A673 (cell line): ENCODE measurements at regions not wholly inside any gene's neighbourhood (a gene's known extent, or its start where the extent isn't known, plus 50 kb on each side); places are given as distances from the start of the nearest gene placed in this dataset.
A peak's percentile ranks its signal among the peaks of the same experiment; 100 is the strongest.

Experiments
- BruUV-seq: library from RNA; stranded (reverse); fragments of 400-500 nt; replicated peaks from 2 replicates; lab custom pipeline; 2021; lab: Mats Ljungman, UMichigan
- CTCF ChIA-PET: fragments of 300-600 bp; sonication (Branson Sonifier 250); formaldehyde crosslinking; loops from one replicate; lab custom pipeline; 2022; ENCODE audit warnings: antibody characterized with exemption; lab: Charles Lee
- POLR2A ChIA-PET: fragments of 300-600 bp; sonication (Branson Sonifier 250); formaldehyde crosslinking; loops from one replicate; lab custom pipeline; 2022; ENCODE audit warnings: antibody characterized with exemption; ENCODE audit not compliant: low non-redundant PET; lab: Charles Lee
- DNase-seq: peaks from one replicate; pipeline ENCODE4 v3.0.0-alpha.2; 2015; ENCODE audit warnings: low spot score
- H3K27ac ChIP-seq: fragments of 200-600 bp; sonication (generic); 2 replicates; pipeline ENCODE4 v1.5.1; 2016; ENCODE audit warnings: mixed run types, low read depth, mild to moderate bottlenecking, mixed read lengths, antibody characterized with exemption, low read length; ENCODE audit not compliant: poor library complexity, severe bottlenecking
- H3K27me3 ChIP-seq: fragments of 200-600 bp; sonication (generic); replicated peaks from 2 replicates; pipeline ENCODE4 v1.6.1; 2017; ENCODE audit warnings: mixed run types, low read depth, mild to moderate bottlenecking, mixed read lengths, antibody characterized with exemption, low read length; ENCODE audit not compliant: insufficient read depth, poor library complexity
- H3K36me3 ChIP-seq: fragments of 200-600 bp; sonication (generic); 2 replicates; pipeline ENCODE4 v1.6.1; 2016; ENCODE audit warnings: mixed run types, mild to moderate bottlenecking, mixed read lengths, antibody characterized with exemption, low read length; ENCODE audit not compliant: insufficient read depth, poor library complexity, severe bottlenecking
- H3K4me1 ChIP-seq: fragments of 200-600 bp; sonication (generic); 2 replicates; pipeline ENCODE4 v1.6.1; 2017; ENCODE audit warnings: mixed run types, mild to moderate bottlenecking, mixed read lengths, antibody characterized with exemption, low read length; ENCODE audit not compliant: insufficient read depth, poor library complexity, severe bottlenecking
- H3K4me3 ChIP-seq: fragments of 200-600 bp; sonication (generic); 2 replicates; pipeline ENCODE4 v1.5.1; 2016; ENCODE audit warnings: low read depth, mixed run types, mild to moderate bottlenecking, mixed read lengths, low read length; ENCODE audit not compliant: poor library complexity, severe bottlenecking
- H3K9me3 ChIP-seq: fragments of 200-600 bp; sonication (generic); 2 replicates; pipeline ENCODE4 v1.6.1; 2016; ENCODE audit warnings: mixed run types, low read depth, mild to moderate bottlenecking, mixed read lengths, antibody characterized with exemption, low read length; ENCODE audit not compliant: poor library complexity, severe bottlenecking
- EZH2 ChIP-seq: fragments of 200-600 bp; sonication (generic); IDR thresholded peaks from 2 replicates; pipeline ENCODE4 v1.6.1; 2017; ENCODE audit warnings: borderline replicate concordance, low read depth, mild to moderate bottlenecking, mixed read lengths, antibody characterized with exemption, low read length; ENCODE audit not compliant: poor library complexity, severe bottlenecking
- intact Hi-C: fragments of 100-400 bp; cut with micrococcal nuclease; formaldehyde crosslinking; loops from one replicate; pipeline ENCODE4 v1.10.0; 2022; ENCODE audit not compliant: unreplicated experiment
- TF ChIP-seq, protein P1 (sequence below): fragments of 300-800, 200-600 bp; sonication (generic); conservative IDR thresholded peaks from 2 replicates; pipeline ENCODE4 v1.5.1; 2017; ENCODE audit warnings: low read depth, mild to moderate bottlenecking, antibody characterized with exemption, low read length, moderate library complexity, mixed read lengths

DNA sequence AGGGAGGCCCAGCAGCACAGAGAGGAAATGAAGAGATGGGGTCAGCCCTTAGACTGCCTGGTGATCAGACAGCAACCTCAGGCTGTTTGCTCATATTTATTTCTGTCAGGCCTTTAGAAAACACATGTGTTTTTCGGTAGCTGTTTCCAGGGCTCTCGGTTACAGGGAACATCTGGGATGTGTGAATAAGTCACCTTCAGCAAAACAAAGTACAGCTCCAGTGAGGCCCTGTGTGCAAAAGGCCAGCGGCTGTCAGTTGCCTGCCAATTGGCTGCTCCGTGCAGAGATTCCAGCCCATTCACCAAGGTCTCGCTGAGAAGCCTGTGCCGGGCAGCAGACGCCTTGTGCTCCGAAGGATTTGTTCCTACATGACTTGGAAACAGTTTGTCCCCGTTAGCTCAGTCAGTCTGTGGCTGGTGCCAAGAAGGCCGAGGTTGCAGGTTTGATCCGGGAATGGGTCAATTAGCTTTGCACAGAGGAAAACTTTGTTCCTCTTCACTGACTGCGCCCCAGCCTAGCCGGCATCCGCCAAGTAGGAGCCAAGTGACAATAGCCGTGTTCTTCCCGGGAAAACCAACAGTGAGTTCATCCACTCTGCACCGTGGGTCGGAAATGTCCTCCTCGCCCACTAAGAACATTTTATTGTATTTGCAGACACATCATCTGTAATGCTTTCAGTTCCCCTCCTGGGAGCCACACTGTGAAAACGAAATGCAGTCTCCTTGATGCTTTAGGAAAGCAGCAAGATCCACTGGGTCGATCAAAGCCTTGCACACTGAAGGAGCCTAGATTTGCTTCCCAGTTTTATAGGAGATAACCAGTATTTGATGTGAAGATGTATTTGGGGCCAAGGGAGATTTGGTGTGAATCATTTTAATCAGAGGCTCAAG lies 315.4 kb upstream of the CDYL start:
- no peak for TF ChIP-seq EZH2
- TF ChIP-seq, protein P1, sequence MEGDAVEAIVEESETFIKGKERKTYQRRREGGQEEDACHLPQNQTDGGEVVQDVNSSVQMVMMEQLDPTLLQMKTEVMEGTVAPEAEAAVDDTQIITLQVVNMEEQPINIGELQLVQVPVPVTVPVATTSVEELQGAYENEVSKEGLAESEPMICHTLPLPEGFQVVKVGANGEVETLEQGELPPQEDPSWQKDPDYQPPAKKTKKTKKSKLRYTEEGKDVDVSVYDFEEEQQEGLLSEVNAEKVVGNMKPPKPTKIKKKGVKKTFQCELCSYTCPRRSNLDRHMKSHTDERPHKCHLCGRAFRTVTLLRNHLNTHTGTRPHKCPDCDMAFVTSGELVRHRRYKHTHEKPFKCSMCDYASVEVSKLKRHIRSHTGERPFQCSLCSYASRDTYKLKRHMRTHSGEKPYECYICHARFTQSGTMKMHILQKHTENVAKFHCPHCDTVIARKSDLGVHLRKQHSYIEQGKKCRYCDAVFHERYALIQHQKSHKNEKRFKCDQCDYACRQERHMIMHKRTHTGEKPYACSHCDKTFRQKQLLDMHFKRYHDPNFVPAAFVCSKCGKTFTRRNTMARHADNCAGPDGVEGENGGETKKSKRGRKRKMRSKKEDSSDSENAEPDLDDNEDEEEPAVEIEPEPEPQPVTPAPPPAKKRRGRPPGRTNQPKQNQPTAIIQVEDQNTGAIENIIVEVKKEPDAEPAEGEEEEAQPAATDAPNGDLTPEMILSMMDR = no peak
- Histone ChIP-seq H3K27ac (no peak overlapping the region), H3K27me3 (no peaks in the 10 kb centered on the region), H3K9me3 (no peaks in the 10 kb centered on the region), H3K4me3 (no peak overlapping the region), H3K4me1 (no peaks in the 10 kb centered on the region), H3K36me3 (no peaks in the 10 kb centered on the region)
- BruUV-seq = no TSS peak
- DNase-seq = no peak
- ChIA-PET CTCF (no interaction called here), POLR2A (no interaction called here)
- intact Hi-C loops = no loop called here

DNA sequence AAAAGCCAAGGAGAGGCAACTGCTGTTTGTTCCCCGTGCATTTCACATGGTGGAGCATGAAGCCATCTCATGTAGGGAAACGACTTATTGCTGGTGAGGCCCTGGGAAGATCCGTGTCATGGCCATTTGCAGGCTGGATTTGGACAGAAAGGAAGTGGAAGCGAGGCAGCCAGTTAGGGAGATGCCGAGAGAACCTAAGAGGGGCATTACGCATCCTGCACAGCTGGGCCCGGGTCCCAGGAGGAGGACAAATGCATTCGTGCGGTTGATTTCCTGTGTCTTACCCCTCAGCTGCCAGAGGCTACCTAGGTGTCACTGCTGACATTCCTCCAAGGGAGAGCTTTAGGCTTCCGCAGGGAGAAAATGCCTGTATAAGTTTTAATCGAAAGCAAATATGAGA lies 316.2 kb upstream of the CDYL start:
- no peaks in the 10 kb centered on the region for H3K27me3 ChIP-seq
- POLR2A ChIA-PET = no interaction called here
- no peaks in the 10 kb centered on the region for H3K9me3 ChIP-seq
- CTCF ChIA-PET = no interaction called here
- no peak for TF ChIP-seq EZH2
- TF ChIP-seq, protein P1 = no peak
- H3K36me3 ChIP-seq = no peaks in the 10 kb centered on the region
- no peak overlapping the region for H3K4me3 ChIP-seq
- intact Hi-C loops = no loop called here
- BruUV-seq = no TSS peak
- H3K27ac ChIP-seq = no peak overlapping the region
- DNase-seq = no peak
- no peaks in the 10 kb centered on the region for H3K4me1 ChIP-seq

DNA sequence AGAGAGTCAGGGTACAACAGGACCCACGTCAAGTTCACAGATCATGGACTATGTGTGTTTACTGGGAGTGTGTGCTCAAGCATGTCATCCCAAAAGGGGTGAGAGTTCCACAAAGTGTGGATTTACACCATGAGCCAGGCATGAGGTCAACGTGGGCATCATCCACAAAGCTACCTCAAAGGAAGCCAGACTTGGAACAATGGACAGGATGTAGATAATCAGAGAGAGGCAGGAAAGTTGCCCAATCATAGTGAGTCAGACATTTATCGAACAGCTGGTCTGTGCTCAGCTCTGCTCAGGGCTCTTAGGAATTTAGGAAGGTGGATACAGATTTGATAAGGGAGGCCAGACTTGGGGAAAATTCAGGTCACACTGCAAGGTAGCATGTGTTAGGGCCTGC lies 317.2 kb upstream of the CDYL start:
- Histone ChIP-seq H3K4me1 (no peaks in the 10 kb centered on the region), H3K27me3 (no peaks in the 10 kb centered on the region), H3K9me3 (no peaks in the 10 kb centered on the region), H3K36me3 (no peaks in the 10 kb centered on the region), H3K27ac (no peak overlapping the region), H3K4me3 (no peak overlapping the region)
- intact Hi-C loops = no loop called here
- CTCF ChIA-PET = no interaction called here
- no peak for TF ChIP-seq EZH2
- TF ChIP-seq, protein P1 = no peak
- no TSS peak for BruUV-seq
- peak; percentile 60 for DNase-seq
- POLR2A ChIA-PET = no interaction called here
